ENCODE measurements at regions not wholly inside any gene's neighbourhood (a gene's known extent, or its start where the extent isn't known, plus 50 kb on each side); places are given as distances from the start of the nearest gene placed in this dataset.

DNA sequence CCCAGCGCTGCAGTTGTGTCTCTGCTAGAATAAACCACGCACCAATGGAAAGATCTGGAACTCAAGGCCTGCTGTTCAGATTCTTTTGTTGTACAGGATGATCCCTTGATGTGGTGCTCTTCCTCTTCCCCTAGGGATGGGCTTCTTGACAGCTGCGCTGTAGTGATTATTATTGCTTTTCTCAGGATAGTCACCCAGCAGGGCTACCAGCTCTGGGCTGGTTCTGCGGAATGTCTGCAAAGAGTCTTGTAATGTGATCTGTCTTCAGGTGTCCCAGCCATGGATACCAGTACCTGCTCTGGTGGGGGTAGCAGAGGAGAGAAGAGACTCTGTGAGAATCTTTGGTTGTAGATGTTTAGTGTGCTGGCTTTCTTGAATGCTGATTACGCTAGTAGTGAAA, 974.2 kb downstream of the NSUN3 start:
- no peak for DNase-seq

DNA sequence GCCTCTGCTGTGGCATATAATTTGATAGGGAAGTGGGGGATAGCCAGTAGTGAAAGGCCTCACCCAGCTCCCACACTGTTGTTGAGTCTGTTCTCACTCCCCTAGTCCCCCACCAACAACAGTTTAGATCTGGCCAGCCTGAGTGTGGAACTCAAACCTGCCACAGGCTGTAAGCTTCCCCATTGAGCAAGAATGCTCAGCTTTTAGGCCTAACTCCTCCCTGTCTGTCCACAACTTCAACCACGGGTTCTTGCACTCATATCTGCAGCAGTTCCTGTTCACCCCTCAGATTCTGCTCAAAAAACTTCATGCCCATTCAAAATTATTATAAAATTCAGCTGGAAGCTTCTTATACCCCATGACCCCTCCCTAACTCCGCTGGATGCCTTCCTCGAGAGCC, 975.1 kb downstream of the NSUN3 start:
- no peak for DNase-seq

DNA sequence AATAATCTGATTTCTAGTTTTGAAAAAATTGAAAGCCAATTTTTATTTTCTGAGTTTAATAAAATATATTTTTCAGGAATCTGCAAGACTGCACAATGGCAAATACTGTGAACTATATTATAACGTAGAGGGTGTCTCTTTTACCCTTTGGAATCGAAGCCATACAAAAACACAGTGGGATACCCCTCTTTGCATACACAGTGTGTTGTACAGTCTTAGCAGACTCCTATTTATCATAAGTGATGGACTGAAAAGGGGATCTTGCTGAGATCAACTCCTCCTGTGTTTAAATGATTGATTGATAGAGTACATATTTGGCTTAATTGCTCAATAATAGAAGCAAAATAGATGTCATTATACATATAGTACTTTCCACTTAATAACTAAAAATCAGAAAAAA, 981.2 kb downstream of the NSUN3 start:
- DNase-seq, result no peak

DNA sequence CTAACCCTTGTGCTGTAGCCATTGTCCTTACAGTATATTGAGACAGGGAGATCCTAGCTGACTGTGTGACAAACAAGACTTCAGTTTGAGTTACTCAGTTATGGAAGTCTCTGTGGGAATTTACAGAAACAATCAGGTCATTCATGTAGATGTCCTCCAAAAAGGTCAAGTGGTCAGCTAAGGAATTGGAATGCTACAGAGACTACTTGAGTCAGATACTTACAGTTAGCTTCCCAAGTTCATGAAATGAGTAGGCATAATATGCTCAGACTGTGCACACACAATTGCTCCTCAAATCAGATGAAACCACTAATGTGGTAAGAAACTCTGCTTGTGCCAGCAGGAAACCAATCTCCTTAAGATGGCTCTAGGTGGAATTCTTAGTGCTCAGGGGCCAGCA, 985.7 kb downstream of the NSUN3 start:
- no peak for DNase-seq

DNA sequence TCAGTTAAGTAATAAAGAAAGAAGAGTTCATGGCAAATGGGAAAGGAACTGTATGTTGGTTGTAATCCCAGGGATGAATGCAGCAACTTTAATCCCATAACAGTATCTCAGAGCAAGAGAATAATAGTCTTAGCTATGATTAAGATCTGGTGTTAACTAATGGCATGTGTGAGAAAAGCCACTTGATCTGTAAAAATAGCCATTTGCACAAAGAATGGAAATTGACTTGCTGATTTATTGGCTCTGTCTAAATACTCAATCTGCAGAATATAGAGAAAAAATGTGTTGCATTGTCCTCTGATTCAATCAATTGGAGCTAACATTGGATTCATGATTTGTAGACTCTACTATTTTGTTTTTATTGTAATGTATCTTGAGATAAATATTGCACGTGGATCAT, 987.0 kb downstream of the NSUN3 start:
- DNase-seq, result no peak

DNA sequence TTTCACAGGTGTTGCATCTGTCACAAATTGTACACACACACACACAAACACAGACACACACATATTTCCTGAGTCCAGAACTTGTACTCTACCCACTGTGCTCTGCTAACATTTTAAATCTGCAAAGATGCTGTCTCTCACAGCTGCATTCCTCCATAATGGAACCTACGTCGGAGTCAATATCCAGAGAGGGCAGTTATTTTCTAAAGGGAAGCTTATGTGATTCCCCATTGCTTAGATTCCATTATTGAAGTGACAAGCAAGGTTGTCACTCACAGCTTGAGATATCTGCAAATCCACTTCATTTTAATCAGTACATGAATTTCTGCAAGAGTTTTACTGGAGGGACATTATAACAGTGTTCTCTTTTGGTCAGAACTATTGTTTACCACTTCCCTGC, 992.4 kb downstream of the NSUN3 start:
- DNase-seq, result no peak

DNA sequence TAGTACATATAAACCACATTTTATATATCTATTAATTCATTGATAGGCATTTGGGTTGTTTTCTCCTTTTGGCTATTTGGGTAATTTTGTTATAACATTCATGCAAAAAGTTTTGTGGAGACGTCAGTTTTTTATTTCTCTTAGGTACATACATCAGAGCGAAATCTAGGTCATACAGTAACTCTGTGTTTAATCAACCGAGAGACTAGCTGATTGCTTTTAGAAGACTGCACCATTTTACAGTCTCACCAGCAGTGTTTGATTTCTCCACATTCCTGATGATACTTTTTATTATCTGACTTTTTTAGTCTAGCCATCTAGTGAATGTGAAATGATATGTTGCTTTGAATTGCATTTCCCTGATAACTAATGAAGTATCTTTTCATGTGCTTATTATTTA, 1019.3 kb downstream of the NSUN3 start:
- DNase-seq, result no peak

DNA sequence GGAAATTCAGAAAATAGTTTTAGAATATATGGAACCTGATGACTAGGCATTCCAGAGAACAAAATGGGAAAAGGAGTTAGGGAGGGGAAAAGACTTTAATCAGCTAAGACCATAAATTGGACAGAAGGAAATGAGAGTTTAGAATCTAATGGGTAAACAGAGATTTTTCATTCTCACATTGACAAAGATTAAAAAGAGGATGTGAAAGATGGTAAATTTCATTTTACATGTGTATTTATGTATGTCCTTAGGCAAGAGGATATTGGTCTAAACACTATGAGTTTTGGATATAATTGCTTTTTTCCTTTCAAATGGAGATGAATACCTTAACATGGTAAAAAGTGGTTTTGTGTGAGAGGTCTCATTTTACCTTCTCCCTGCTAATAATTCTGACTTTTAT, 1021.9 kb downstream of the NSUN3 start:
- no peak for DNase-seq

DNA sequence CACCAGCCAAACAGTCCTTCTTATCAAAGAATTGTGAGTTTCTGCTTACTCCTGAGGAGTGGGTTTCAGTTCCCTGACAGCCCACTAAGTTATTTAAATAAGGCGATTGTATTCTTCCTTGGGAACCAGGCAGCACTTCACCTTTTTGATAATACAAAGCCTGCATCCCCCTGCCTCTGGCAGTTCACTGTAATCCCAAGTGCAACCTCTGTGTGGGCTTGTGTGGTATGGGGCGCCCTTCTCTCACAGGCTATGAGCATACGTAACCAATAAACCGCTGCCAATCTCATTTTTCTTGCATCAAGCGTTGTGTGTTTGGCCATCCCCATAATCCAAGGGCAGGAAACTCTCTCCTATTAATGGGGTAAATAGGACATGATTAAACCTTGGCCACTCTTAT, 1025.6 kb downstream of the NSUN3 start:
- DNase-seq, result no peak

DNA sequence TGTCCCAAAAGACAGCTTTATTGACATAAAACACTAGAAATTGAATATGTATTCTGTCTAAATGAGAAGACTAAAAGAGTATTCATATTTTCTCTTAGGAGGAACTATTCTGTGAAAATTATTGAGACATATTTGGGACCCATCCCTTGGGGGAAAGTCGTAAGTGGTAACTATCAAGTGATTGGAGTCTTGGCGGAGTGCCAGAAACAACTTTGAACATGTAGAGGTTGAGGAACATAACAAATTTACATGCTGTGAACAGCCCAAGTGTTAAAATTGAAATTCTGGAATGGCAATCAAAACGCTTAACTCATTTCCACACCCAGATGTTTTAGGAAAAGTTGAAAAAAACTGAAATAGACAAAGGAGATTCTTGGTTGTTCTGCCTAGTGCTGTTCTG, 1034.6 kb downstream of the NSUN3 start:
- DNase-seq, result no peak

DNA sequence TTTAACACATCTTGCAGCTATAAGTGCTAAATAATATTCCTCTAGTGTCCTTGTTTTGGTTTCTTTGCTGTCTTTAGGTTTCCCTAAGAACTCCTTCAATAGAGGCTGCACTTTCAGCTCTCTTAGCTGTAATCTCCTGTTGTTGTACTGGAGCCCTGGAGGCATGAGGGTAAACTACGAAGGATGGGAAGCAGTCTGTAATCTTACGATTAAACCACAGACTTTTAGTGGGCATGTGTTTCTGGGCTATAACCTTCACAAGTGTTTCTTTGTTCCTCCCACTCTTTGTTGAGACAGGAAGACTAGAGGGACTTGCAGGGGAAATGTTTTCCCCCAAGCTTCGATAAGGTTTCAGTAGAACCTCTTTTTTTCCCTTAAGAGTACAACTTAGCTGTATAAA, 1058.1 kb downstream of the NSUN3 start:
- DNase-seq, result no peak

DNA sequence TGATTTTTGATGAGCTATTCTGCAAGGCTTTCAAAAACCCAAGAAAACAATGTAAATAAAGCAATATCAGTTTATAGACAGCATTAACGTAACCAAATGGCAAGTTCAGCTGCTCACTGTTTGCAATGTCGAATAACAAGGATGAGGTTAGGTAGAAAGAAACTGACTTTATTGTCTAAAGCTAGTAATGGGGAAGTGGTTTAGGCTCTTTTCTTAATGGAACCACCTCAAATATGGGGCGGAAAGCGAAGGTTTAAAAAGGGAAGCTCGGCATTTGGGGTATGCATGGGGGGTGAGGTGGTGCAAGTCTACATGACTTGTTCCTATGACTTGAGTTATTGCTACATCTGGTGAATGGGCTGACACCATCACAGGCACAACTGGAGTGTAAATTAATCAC, 1060.2 kb downstream of the NSUN3 start:
- no peak for DNase-seq

DNA sequence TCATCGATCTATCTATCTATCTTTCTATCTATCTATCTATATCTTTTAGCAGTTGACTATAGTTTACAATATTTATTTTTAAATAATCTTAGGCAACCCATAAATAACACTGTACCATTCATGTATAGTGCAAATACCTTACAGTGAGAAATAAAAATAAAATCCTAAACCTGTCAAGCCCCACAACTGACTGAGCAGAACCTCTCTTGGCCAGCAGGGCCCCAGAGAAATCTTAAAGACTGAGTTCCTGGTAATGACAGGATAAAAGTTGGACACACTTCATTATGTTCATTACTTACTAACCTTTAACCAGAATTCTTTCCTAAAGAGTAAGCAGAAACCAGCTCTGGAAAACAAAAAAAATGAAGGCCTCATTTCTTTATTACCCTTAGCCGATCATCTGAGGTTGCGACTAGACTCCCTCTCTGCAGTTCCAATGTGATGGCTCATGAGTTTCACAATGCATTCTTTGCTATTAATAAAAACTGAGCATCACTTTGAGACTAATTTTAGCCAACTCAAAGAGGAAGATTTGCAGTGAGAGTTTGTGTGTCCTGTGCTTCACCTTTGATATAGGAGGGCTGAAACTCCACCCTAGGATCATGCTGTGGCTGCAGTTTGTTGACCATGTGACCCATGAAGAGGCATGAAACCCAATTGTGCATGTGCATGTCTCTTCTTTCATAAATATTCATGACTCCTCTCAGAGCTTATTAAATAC, 1072.0 kb downstream of the NSUN3 start:
- DNase-seq, result no peak

DNA sequence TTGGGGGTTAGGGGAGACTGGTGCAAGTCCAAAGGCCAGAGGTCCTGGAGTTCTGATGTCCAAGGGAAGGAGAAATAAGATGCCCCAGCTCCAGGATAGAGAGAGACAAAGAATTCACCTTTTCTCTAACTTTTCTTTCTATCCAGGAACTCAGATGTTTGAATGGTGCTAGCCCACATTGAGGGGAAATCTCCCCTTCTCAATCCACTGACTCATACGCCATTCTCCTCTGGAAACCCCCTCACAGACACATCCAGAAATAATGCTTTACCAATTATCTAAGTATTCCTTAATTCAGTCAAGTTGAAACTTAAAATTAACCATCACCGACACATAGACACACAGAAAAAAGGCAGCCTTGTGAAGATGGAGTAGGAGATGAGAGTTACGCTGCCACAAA, 1085.2 kb downstream of the NSUN3 start:
- DNase-seq, result no peak

DNA sequence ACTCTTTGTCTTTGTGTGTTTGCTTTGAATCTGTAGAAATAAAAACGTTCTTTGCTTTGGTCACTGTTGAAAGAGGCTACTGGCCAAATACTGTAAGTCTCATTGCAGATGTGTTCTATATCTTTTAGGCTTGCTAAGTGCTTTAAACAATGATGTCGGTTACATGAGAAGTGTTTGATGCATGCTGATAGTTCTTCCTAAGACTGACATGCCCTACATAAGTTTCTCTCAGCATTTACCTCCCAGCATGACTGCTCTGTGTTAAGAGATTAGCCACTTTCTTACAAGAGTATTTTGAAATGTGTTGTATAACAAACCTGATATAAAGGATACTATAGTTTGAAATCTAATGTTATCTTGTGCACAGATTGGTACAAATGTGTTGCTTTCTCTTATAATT, 1088.7 kb downstream of the NSUN3 start:
- DNase-seq, result no peak

DNA sequence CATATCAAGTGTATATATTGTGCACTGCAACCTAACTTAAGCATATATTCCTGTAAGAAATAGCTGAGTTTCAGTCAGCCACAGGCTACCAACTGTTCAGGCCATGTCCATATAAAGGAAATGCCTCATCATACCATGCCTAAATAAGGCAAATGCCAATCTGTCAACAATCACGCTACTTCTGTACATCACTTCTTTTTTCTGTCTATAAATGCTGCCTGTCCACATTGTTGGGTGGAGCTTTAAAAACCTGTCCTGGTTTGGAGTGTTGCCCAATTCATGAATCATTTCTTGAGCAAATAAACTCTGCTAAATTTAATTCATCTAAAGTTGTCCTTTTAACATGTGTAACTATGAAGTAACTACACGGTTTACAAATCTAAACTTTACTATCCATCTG, 1091.9 kb downstream of the NSUN3 start:
- peak; percentile 74 for DNase-seq

DNA sequence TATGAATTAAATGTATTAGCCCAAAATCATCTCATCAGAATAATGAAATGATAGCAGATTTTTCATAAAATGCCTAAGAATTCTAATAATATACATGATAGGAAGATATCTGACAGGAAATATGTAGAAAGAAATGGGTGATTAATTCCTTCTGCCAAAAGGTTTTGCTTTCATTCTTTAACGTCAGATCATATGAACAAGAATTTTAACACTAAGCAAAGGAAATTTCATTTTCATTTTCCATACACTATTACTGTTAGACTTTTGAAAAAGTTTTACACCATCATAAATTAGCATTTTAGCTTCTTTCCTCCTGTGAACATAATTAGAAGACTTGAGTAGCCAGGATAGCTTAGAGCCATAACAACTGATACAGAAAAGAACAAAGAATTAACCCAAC, 1099.9 kb downstream of the NSUN3 start:
- no peak for DNase-seq

DNA sequence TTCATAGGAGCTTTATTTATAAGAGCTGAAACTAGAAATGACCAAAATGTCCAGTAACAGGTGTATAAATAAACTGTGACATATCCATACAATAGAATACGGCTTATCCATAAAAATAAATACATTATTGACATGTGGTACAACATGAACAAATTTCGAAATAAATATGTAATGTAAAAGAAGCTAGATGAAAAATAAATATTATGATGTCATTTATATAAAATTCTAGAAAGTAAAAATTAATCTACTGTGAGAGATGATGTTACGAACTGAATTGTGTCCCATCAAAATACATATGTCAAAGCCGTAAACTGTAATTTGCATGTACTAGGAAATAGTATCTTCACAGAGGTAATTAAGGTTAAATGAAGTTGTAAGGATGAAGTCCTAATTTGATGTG, 1104.9 kb downstream of the NSUN3 start:
- no peak for DNase-seq

DNA sequence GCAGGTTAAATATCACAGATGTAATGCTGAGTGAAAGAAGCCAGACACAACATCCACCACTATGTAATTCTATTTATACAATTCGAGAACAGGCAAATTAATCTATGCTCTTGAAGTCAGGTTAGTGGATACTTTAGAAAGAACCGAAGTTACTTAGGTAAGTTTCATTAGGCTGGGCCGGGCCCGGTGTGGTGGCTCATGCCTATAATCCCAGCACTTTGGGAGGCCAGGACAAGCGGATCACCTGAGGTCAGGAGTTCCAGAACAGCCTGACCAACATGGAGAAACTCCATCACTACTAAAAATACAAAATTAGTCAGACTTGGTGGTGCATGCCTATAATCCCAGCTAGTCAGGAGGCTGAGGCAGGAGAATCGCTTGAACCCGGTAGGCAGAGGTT, 1105.7 kb downstream of the NSUN3 start:
- DNase-seq, result no peak

DNA sequence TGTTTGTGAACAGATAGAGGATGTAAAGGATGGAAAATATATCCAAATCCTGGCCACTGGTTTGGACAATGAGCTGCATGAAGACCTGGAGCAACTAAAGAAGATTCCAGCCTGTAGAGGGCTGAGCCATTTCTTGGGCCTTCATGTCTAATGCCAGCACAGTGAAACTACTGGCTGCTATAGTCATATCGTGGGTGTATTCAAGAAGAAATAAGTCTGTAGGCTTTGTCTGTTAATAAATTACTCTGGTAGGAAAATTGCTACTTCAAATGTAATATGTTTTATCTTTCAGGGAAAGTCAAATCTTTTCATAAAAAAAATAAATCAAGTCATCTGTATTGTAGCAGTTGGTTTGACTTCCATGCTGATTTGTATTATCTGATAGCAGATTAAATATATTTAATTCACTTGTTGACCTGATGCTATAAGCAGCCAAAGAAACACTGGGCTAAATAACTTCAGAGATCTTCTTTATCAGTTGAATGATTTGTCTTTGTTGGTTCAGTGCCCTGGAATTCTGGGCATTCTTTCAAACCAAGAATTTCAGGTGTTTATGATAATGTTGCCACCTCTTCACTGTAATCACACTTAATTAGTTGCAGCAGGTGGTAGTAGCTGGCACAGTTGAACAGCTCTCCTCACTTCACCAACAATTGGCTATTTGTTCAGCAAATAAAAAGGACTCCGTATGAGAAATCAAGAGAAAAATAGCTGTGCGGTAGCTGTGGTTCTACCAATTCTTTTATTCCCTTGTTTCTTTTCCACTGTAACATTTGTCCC, 1109.5 kb downstream of the NSUN3 start:
- peak; percentile 54 for DNase-seq

DNA sequence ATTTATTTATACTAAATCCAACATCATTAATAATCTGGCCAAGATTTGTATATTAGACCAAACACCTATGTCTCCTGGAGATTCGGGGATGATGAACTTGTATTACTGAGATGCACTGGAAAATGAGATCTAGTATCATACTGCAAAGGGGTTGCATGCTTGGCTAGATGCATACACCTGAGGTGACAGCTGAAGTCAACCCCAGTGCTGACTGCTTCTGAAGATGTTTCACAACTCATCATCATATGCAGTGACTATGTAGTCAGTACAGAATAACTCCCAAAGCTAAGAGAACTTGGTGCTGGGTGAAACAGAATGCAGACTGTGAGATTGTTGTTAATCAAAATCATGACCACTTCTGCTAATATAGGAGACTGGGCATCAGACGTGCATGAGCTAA, 1114.2 kb downstream of the NSUN3 start:
- no peak for DNase-seq

DNA sequence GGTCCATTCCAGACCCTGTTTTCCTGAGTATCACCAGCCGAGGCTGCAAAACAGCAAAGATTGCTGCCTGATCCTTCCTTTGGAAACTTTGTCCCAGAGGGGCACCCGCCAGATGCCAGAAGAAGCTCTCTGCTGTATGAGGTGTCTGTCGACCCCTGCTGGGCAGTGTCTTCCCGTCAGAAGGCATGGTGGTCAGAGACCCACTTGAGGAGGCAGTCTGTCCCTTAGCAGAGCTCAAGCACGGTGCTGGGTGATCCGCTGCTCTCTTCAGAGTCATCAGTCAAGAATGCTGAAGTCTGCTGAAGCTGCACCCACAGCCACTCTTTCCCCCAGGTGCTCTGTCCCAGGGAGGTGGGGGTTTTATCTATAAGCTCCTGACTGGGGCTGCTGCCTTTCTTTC, 1121.2 kb downstream of the NSUN3 start:
- DNase-seq, result no peak

DNA sequence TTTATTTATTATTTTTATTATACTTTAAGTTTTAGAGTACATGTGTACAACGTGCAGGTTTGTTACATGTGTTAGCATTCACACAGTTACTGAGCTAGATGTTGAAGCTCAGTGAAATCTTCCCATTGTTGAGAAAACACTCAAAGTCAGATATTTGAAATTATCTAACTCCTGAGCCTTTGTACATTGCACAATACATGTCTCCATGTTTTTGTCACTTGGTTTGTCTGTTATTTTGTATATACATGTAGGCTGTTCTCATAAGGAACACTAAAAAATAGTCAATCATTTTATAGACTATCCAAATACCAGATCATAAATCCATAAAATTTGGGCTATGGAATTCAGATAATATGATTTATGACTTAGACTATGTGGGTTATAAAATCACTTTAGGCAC, 1126.5 kb downstream of the NSUN3 start:
- DNase-seq, result no peak

DNA sequence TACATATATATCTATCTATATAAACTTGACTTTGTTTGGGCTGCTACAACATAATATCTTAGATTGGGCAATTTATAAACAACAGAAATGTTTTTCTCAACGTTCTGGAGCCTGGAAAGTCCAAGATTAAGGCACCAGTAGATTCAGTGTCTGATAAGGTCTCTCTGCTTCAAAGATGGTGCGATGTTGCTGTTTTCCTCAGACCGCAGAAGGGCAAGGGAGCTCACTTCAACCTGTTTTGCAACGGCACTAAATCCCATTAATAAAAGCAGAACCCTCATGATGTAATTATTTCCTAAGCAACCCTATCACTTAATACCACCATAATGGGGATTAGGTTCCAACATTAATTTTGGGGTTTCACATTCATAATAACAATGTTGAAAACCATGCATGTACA, 1134.8 kb downstream of the NSUN3 start:
- no peak for DNase-seq

DNA sequence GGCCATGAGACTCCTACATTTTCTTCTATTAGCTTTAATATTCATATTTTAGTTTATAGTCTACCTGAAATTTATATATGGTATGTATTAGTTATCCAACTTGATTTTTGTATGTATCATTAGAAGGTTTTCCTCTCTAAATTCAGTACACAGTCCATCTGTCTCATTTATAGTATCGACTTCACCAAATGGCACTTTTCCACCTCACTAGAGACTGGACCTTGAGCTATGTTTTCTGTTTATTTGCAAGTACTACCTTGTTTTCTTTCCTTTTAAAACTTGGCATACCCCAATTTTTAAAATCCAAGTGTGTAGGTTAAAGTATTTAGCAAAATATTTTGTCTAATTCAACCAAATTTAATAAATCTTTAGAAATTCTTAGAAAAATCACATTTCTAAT, 1137.5 kb downstream of the NSUN3 start:
- DNase-seq, result no peak
